ENCODE measurements at regions not wholly inside any gene's neighbourhood (a gene's known extent, or its start where the extent isn't known, plus 50 kb on each side); places are given as distances from the start of the nearest gene placed in this dataset.

DNA sequence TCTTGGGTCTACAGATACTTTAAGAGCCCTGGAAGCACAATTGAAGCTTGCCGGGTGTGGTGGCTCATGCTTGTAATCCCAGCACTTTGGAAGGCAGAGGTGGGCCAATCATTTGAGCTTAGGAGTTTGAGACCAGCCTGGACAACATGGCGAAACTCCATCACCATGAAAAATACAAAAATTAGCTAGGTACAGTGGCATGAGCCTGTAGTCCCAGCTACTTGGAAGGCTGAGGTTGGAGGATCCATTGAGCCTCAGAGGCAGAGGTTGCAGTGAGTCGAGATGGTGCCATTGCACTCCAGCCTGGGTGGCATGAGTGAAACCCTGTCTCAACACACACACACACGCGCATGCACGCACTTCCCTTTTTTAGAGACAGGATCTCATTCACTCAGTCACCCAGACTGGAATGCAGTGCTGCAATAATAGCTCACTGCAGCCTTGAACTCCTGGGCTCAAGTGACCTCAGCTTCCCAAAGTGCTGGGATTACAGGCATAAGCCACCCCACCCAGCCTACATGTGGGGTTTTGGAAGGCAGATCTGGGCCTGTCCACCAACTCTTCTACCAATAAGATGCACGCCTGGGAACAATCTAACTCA is 182.5 kb upstream of the JARID2 start:
- Histone ChIP-seq H3K4me3 (ENCODE audit: insufficient read depth, low read length, poor library complexity, severe bottlenecking) (no peak overlapping the region), H3K4me2 (ENCODE audit: low read depth, low read length, poor library complexity, severe bottlenecking) (no peak overlapping the region), H2AFZ (ENCODE audit: low read depth, low read length, severe bottlenecking) (no peak overlapping the region), H3K9me3 (ENCODE audit: insufficient read depth, low read length) (no peaks in the 10 kb centered on the region), H3K27ac (ENCODE audit: low read depth, low read length) (no peak overlapping the region), H3K27me3 (ENCODE audit: low read length) (no peaks in the 10 kb centered on the region), H3K9me2 (replicated peaks; ENCODE audit: insufficient read depth, low read length) (no peaks in the 10 kb centered on the region), H3K79me2 (ENCODE audit: insufficient read depth, low read length) (no peaks in the 10 kb centered on the region), H4K20me1 (ENCODE audit: low read depth, low read length) (no peaks in the 10 kb centered on the region), H3F3A (ENCODE audit: insufficient read depth) (no peaks in the 10 kb centered on the region), H3K9ac (ENCODE audit: low read length) (no peak overlapping the region), H3K36me3 (ENCODE audit: low read length) (no peaks in the 10 kb centered on the region)
- TF ChIP-seq EZH2phosphoT487 (conservative IDR thresholded peaks at IDR 0.05; ENCODE audit: low read length): no peak
- TF ChIP-seq, protein P1, sequence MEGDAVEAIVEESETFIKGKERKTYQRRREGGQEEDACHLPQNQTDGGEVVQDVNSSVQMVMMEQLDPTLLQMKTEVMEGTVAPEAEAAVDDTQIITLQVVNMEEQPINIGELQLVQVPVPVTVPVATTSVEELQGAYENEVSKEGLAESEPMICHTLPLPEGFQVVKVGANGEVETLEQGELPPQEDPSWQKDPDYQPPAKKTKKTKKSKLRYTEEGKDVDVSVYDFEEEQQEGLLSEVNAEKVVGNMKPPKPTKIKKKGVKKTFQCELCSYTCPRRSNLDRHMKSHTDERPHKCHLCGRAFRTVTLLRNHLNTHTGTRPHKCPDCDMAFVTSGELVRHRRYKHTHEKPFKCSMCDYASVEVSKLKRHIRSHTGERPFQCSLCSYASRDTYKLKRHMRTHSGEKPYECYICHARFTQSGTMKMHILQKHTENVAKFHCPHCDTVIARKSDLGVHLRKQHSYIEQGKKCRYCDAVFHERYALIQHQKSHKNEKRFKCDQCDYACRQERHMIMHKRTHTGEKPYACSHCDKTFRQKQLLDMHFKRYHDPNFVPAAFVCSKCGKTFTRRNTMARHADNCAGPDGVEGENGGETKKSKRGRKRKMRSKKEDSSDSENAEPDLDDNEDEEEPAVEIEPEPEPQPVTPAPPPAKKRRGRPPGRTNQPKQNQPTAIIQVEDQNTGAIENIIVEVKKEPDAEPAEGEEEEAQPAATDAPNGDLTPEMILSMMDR (IDR thresholded peaks at IDR 0.05; ENCODE audit: insufficient read depth, low read length, poor library complexity, severe bottlenecking): no peak

DNA sequence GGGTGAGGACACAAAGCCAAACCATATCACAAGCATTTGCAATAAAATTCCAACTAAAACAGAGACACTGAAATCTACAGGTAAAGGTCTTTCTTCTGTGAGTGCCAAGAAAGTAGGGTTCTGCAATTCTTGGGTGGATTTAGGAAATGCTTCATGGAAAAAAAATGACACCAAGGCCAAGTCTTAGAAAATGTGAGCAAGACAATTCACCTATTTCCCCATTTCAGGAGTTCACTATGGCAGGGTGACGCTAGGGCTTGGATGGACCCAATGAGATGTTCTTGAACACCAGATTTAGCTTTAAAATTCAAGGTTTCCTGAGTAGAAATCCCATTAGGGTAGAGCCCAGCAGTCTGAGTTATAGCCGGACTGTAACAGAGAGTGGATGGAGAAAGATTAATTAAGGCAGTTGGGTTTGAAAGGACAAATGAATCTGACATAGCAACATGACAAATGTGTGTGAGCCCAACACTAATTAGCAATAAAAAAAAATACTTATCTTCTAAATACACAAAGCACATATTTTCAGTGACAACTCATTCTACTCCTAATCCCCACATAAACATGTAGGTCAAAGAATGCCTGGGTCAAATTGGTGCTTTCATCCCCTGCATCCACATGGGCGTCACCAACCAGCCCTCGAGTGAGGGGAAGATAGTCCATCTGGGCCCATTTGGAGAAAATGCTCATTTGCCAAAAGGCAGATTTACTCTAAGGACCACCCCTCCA is 180.4 kb upstream of the JARID2 start:
- no peak overlapping the region for H3K27ac ChIP-seq (ENCODE audit: low read depth, low read length)
- TF ChIP-seq, protein P1 (IDR thresholded peaks at IDR 0.05; ENCODE audit: insufficient read depth, low read length, poor library complexity, severe bottlenecking): no peak
- TF ChIP-seq EZH2phosphoT487 (conservative IDR thresholded peaks at IDR 0.05; ENCODE audit: low read length): no peak
- no peaks in the 10 kb centered on the region for H3K27me3 ChIP-seq (ENCODE audit: low read length)
- no peaks in the 10 kb centered on the region for H3K9me3 ChIP-seq (ENCODE audit: insufficient read depth, low read length)
- H3K4me2 ChIP-seq (ENCODE audit: low read depth, low read length, poor library complexity, severe bottlenecking): no peak overlapping the region
- H3K9ac ChIP-seq (ENCODE audit: low read length): no peak overlapping the region
- H3F3A ChIP-seq (ENCODE audit: insufficient read depth): no peaks in the 10 kb centered on the region
- no peaks in the 10 kb centered on the region for H3K79me2 ChIP-seq (ENCODE audit: insufficient read depth, low read length)
- no peak overlapping the region for H2AFZ ChIP-seq (ENCODE audit: low read depth, low read length, severe bottlenecking)
- H3K4me3 ChIP-seq (ENCODE audit: insufficient read depth, low read length, poor library complexity, severe bottlenecking): no peak overlapping the region
- H3K9me2 ChIP-seq (replicated peaks; ENCODE audit: insufficient read depth, low read length): no peaks in the 10 kb centered on the region
- H3K36me3 ChIP-seq (ENCODE audit: low read length): no peaks in the 10 kb centered on the region
- no peaks in the 10 kb centered on the region for H4K20me1 ChIP-seq (ENCODE audit: low read depth, low read length)

DNA sequence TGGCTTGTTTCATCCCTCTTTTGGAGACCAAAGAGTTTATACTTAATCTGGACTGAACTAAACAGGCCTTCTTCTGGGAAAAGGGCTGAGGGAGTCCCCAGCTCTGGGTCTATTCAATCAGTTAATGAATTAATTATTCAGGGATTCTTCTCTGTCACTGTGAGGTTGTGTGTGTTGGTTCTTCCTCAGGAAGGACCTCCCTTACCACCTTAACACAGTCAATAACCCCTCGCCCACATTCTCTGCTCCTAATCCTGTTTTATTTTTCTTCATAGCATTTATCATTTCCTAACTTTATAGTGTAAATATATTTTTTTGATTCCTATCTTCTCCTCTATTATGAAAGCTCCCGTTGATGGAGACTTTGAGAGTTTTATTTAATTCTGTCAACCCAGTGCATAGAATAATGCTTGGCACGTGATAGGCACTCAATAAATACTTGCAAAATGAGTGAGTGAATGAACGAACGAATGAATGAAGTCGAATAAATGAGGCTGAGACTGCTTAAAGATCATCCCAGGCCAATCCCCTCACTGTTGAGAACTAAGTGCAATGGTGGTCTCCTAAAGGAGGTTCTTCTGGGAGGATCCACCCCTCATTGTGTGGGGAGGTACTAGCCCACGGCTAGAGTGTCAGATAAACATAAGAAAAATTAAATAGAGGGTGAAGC is 179.6 kb upstream of the JARID2 start:
- Histone ChIP-seq H3K9ac (ENCODE audit: low read length) (no peak overlapping the region), H3K79me2 (ENCODE audit: insufficient read depth, low read length) (no peaks in the 10 kb centered on the region), H3K27me3 (ENCODE audit: low read length) (no peaks in the 10 kb centered on the region), H2AFZ (ENCODE audit: low read depth, low read length, severe bottlenecking) (no peak overlapping the region), H4K20me1 (ENCODE audit: low read depth, low read length) (no peaks in the 10 kb centered on the region), H3F3A (ENCODE audit: insufficient read depth) (no peaks in the 10 kb centered on the region), H3K9me3 (ENCODE audit: insufficient read depth, low read length) (no peaks in the 10 kb centered on the region), H3K36me3 (ENCODE audit: low read length) (no peaks in the 10 kb centered on the region), H3K9me2 (replicated peaks; ENCODE audit: insufficient read depth, low read length) (no peaks in the 10 kb centered on the region), H3K4me2 (ENCODE audit: low read depth, low read length, poor library complexity, severe bottlenecking) (no peak overlapping the region), H3K27ac (ENCODE audit: low read depth, low read length) (no peak overlapping the region), H3K4me3 (ENCODE audit: insufficient read depth, low read length, poor library complexity, severe bottlenecking) (no peak overlapping the region)
- TF ChIP-seq EZH2phosphoT487 (conservative IDR thresholded peaks at IDR 0.05; ENCODE audit: low read length): no peak
- TF ChIP-seq, protein P1 (IDR thresholded peaks at IDR 0.05; ENCODE audit: insufficient read depth, low read length, poor library complexity, severe bottlenecking): no peak
